GM12878 (cell line): ENCODE measurements at regions not wholly inside any gene's neighbourhood (a gene's known extent, or its start where the extent isn't known, plus 50 kb on each side); places are given as distances from the start of the nearest gene placed in this dataset.

Experiments
- ATAC-seq: fragments of 200-7000 bp; cut with Tn5 transposase; 3 replicates; pipeline ENCODE4 v1.9.1; 2020; ENCODE audit warnings: mild to moderate bottlenecking, moderate library complexity
- BruUV-seq: library from RNA; stranded (reverse); fragments of 400-500 nt; replicated peaks from 2 replicates; lab custom pipeline; 2021; lab: Mats Ljungman, UMichigan
- CTCF ChIA-PET: fragments of 300-600 bp; sonication (Branson Sonifier 250); formaldehyde crosslinking; extraction: SDS; loops from one replicate; lab custom pipeline; 2021; ENCODE audit warnings: inconsistent platforms; lab: Yijun Ruan, JAX
- POLR2A ChIA-PET: fragments of 350-600 bp; formaldehyde crosslinking; extraction: SDS; loops from one replicate; lab custom pipeline; 2021; ENCODE audit warnings: inconsistent platforms; lab: Charles Lee
- RAD21 ChIA-PET: fragments of 300-600 bp; sonication (Branson Sonifier 250); formaldehyde crosslinking; loops from one replicate; lab custom pipeline; 2023; ENCODE audit warnings: antibody characterized with exemption; ENCODE audit not compliant: unreplicated experiment; lab: Charles Lee
- SMC1A ChIA-PET: fragments of 300-600 bp; sonication (Branson Sonifier 250); formaldehyde crosslinking; loops from one replicate; lab custom pipeline; 2023; ENCODE audit not compliant: unreplicated experiment, uncharacterized antibody; lab: Charles Lee
- DNase-seq: peaks from one replicate; pipeline ENCODE4 v3.0.0-alpha.2; 2011; ENCODE audit warnings: low read depth, low spot score
- FAIRE-seq: peaks from 3 replicates; lab custom pipeline; 2011; peaks lifted over from hg19 to GRCh38; lab: Jason Lieb, UNC
- H2AFZ ChIP-seq: 2 replicates; pipeline ENCODE4 v1.6.0; 2011; ENCODE audit warnings: low read depth, low read length, control low read depth; ENCODE audit not compliant: control insufficient read depth
- H3K27ac ChIP-seq: 2 replicates; pipeline ENCODE4 v1.5.1; 2011; ENCODE audit warnings: control low read depth; ENCODE audit not compliant: control insufficient read depth, insufficient read depth
- H3K27me3 ChIP-seq, 2 experiments: replicated peaks in 1 of 2; 2 replicates each; pipeline versions ENCODE4 v1.6.0 to v1.6.1; 2011; ENCODE audit warnings: low read length in 1 of 2; ENCODE audit not compliant: control insufficient read depth in 2 of 2, insufficient read depth in 2 of 2
- H3K36me3 ChIP-seq, 2 experiments: 2 replicates each; pipeline ENCODE4 v1.5.1; 2011; ENCODE audit warnings: low read length in 1 of 2; ENCODE audit not compliant: control insufficient read depth in 2 of 2, insufficient read depth in 2 of 2
- H3K4me1 ChIP-seq: 2 replicates; pipeline ENCODE4 v1.6.1; 2011; ENCODE audit warnings: mild to moderate bottlenecking, low read length, moderate library complexity, mixed read lengths; ENCODE audit not compliant: control insufficient read depth, insufficient read depth
- H3K4me2 ChIP-seq: 2 replicates; pipeline ENCODE4 v1.6.0; 2011; ENCODE audit warnings: control low read depth; ENCODE audit not compliant: control insufficient read depth, insufficient read depth
- H3K4me3 ChIP-seq: fragments of 200-600 bp; sonication (generic); 2 replicates; pipeline ENCODE4 v1.5.1; 2016
- H3K79me2 ChIP-seq: 2 replicates; pipeline ENCODE4 v1.6.0; 2011; ENCODE audit warnings: low read length; ENCODE audit not compliant: control insufficient read depth, insufficient read depth
- H3K9ac ChIP-seq: 2 replicates; pipeline ENCODE4 v1.8.0; 2011; ENCODE audit warnings: low read length, control low read depth, mixed read lengths; ENCODE audit not compliant: control insufficient read depth, insufficient read depth
- H3K9me3 ChIP-seq: replicated peaks from 3 replicates; pipeline ENCODE4 v1.5.1; 2011; ENCODE audit warnings: mild to moderate bottlenecking, low read length; ENCODE audit not compliant: control insufficient read depth, insufficient read depth
- H4K20me1 ChIP-seq: 2 replicates; pipeline ENCODE4 v1.6.0; 2011; ENCODE audit not compliant: control insufficient read depth, insufficient read depth
- BCL11A ChIP-seq: IDR thresholded peaks from 2 replicates; pipeline ENCODE4 v1.6.1; 2011; ENCODE audit warnings: low read depth, low read length
- BMI1 ChIP-seq: fragments of 450-650 bp; IDR thresholded peaks from 2 replicates; pipeline ENCODE4 v1.6.1; 2016; ENCODE audit warnings: mild to moderate bottlenecking, moderate library complexity, borderline replicate concordance
- CHD1 ChIP-seq: IDR thresholded peaks from 2 replicates; pipeline ENCODE4 v1.6.1; 2012; ENCODE audit warnings: low read depth, low read length, improper control_type of control experiment
- HDAC2 ChIP-seq: fragments of 200-600 bp; sonication (generic); IDR thresholded peaks from 2 replicates; pipeline ENCODE4 v1.6.1; 2017
- IRF5 ChIP-seq: fragments of 450-650 bp; IDR thresholded peaks from 2 replicates; pipeline ENCODE4 v1.6.1; 2017; ENCODE audit warnings: borderline replicate concordance
- JUND ChIP-seq: IDR thresholded peaks from 2 replicates; pipeline ENCODE4 v1.6.1; 2012; ENCODE audit warnings: low read depth, mild to moderate bottlenecking, low read length, improper control_type of control experiment, moderate library complexity
- NFXL1 ChIP-seq: fragments of 450-650 bp; IDR thresholded peaks from 2 replicates; pipeline ENCODE4 v1.6.1; 2017; ENCODE audit warnings: antibody characterized with exemption, mild to moderate bottlenecking, borderline replicate concordance
- POLR2AphosphoS5 ChIP-seq: IDR thresholded peaks from 2 replicates; pipeline ENCODE4 v1.6.1; 2011; ENCODE audit warnings: mild to moderate bottlenecking, low read length, inconsistent platforms
- REST ChIP-seq: IDR thresholded peaks from 2 replicates; pipeline ENCODE4 v1.6.1; 2012; ENCODE audit warnings: mild to moderate bottlenecking, low read depth, low read length
- SKIL ChIP-seq: fragments of 450-650 bp; IDR thresholded peaks from 2 replicates; pipeline ENCODE4 v1.6.1; 2017; ENCODE audit warnings: mild to moderate bottlenecking, low read depth, inconsistent platforms; ENCODE audit not compliant: poor library complexity, severe bottlenecking
- YBX1 ChIP-seq: fragments of 450-650 bp; IDR thresholded peaks from 2 replicates; pipeline ENCODE4 v1.6.1; 2016; ENCODE audit warnings: antibody characterized with exemption
- ZSCAN29 ChIP-seq: fragments of 450-650 bp; IDR thresholded peaks from 2 replicates; pipeline ENCODE4 v1.6.1; 2017; ENCODE audit warnings: mild to moderate bottlenecking, moderate library complexity
- WGBS: methylation state at CpG from one replicate; pipeline ENCODE4 v1.1.6; 2016; ENCODE audit warnings: low lambda C conversion rate; ENCODE audit not compliant: insufficient replicate concordance, insufficient coverage; ENCODE audit errors: missing lambda C conversion rate; 5-methylcytosine and 5-hydroxymethylcytosine counted together
- in situ Hi-C: fragments of 300-500 bp; cut with MboI; formaldehyde crosslinking; loops from 9 replicates; pipeline ENCODE4 v1.14.3; 2018; ENCODE audit warnings: mixed read lengths
- intact Hi-C: fragments of 100-400 bp; cut with micrococcal nuclease; formaldehyde crosslinking; loops from one replicate; pipeline ENCODE4 v1.14.2; 2022; ENCODE audit not compliant: unreplicated experiment

- TF ChIP-seq IRF5, result no peak
- TF ChIP-seq NFXL1, result no peak
- no peak for TF ChIP-seq POLR2AphosphoS5
- no peak for TF ChIP-seq YBX1
These were observed 486.8 kb downstream of the KCNH5 start (continued) for GRCh38 chr14:62558451-62558850.

DNA sequence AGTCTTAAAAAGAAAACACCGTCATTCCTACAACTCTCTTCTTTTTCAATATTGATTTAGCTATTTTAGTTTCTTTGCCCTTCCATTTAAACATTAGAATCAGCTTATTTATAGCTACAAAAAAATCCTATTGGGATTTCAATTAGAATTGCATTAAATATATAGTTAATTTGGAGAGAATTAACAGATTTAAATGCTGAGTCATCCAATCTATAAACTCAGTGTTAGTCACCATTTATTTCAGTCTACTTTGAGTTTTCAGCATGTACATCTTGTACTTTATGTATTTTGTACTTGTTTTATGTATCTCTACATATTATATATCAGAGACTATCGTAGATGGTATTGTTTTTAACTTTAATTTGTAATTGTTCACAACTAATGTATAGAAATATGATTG, 460.0 kb downstream of the KCNH5 start:
- Histone ChIP-seq H3K79me2 (no peaks in the 10 kb centered on the region), H3K4me1 (no peaks in the 10 kb centered on the region), H4K20me1 (no peaks in the 10 kb centered on the region), H3K27me3 (no peaks in the 10 kb centered on the region), H3K9ac (no peak overlapping the region), H3K9me3 (no peaks in the 10 kb centered on the region), H3K4me2 (no peak overlapping the region), H3K36me3 (no peaks in the 10 kb centered on the region), H2AFZ (no peak overlapping the region)
- in situ Hi-C loops (no loop called here), intact Hi-C loops (no loop called here)
- ATAC-seq, result no peak
- 34% methylated on average over 2 of the region's 2 CpGs for WGBS
- ChIA-PET SMC1A (no interaction called here), RAD21 (no interaction called here), CTCF (no interaction called here)
- BruUV-seq, result no TSS peak
- TF ChIP-seq SKIL, result no peak
- no peak for TF ChIP-seq REST
- no peak for TF ChIP-seq BCL11A
- no peak for TF ChIP-seq JUND
- no peak for TF ChIP-seq ZSCAN29
- TF ChIP-seq HDAC2, result no peak
- no peak for TF ChIP-seq CHD1
- no peak for TF ChIP-seq BMI1
- TF ChIP-seq, all 136 proteins: peak for 0
- Histone ChIP-seq H3K4me3 (no peak overlapping the region), H3K27ac (no peak overlapping the region)
- FAIRE-seq (no peak), DNase-seq (no peak)
- POLR2A ChIA-PET, result no interaction called here
